ENCODE measurements at regions not wholly inside any gene's neighbourhood (a gene's known extent, or its start where the extent isn't known, plus 50 kb on each side); places are given as distances from the start of the nearest gene placed in this dataset.

DNA sequence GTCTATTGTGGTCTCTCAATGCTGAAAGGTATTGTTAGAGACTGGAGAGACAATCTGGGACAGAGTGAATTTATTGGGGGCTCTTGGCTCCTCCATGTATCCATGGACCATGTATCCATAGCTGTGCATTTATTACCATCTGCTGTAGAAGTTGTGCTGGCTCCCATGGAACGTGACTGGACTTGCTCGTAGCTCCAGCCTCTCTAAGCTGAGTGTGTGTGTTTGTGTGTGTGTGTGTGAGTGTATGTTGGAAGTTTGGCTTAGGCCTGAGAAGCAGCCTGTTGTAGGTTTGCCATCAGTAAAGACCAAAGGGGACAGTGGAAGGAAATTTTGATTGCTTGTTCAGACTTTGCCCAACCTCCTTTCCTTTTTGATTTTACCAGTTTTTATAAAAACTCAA is 105.7 kb upstream of the USP24 start:
- Histone ChIP-seq H4K20me1 (ENCODE audit: control insufficient read depth, insufficient read depth) (no peaks in the 10 kb centered on the region), H3K27ac (ENCODE audit: control insufficient read depth, insufficient read depth) (no peak overlapping the region), H3K27me3 (replicated peaks in 1 of 2; ENCODE audit: control insufficient read depth in 2 of 2, insufficient read depth in 2 of 2, low read length in 1 of 2) (no peaks in the 10 kb centered on the region; a peak in 1 of 4 replicates), H3K9me3 (replicated peaks; ENCODE audit: control insufficient read depth, insufficient read depth, low read length) (no peaks in the 10 kb centered on the region), H3K4me1 (ENCODE audit: control insufficient read depth, insufficient read depth, low read length) (no peaks in the 10 kb centered on the region), H3K36me3 (ENCODE audit: control insufficient read depth in 2 of 2, insufficient read depth in 2 of 2, low read length in 1 of 2) (no peaks in the 10 kb centered on the region), H2AFZ (ENCODE audit: control insufficient read depth, low read depth, low read length) (no peak overlapping the region), H3K9ac (ENCODE audit: control insufficient read depth, insufficient read depth, low read length) (no peak overlapping the region), H3K4me3 (no peak overlapping the region), H3K79me2 (ENCODE audit: control insufficient read depth, insufficient read depth, low read length) (no peaks in the 10 kb centered on the region), H3K4me2 (ENCODE audit: control insufficient read depth, insufficient read depth) (no peak overlapping the region)
- POLR2A ChIA-PET, result interaction anchor here (0.5 kb wide), 1 partner anchor 32 kb away, joined by 6 read pairs; no protein-coding TSS in a partner anchor
- SMC1A ChIA-PET (ENCODE audit: uncharacterized antibody, unreplicated experiment), result interaction anchor here (1.1 to 1.5 kb wide), 2 partner anchors 15 to 36 kb away, joined by 3 to 5 read pairs; no protein-coding TSS in a partner anchor
- intact Hi-C loops (cut with micrococcal nuclease; ENCODE audit: unreplicated experiment), result no loop called here
- no TSS peak for BruUV-seq (replicated peaks)
- no peak for TF ChIP-seq GABPA (IDR thresholded peaks at IDR 0.05; ENCODE audit: low read depth)
- no peak for TF ChIP-seq TAF1 (IDR thresholded peaks at IDR 0.05; ENCODE audit: borderline replicate concordance, low read depth, low read length)
- no peak for TF ChIP-seq BMI1 (IDR thresholded peaks at IDR 0.05; ENCODE audit: borderline replicate concordance)
- no peak for TF ChIP-seq ZBED1 (IDR thresholded peaks at IDR 0.05; ENCODE audit: borderline replicate concordance)
- DNase-seq (ENCODE audit: low read depth, low spot score), result no peak
- 28% methylated on average over 2 of the region's 2 CpGs for WGBS (ENCODE audit: insufficient coverage, insufficient replicate concordance, low lambda C conversion rate, missing lambda C conversion rate)
- no peak for ATAC-seq
- no peak for FAIRE-seq
- CTCF ChIA-PET, result interaction anchor here (0.8 kb wide), 1 partner anchor 17 kb away, joined by 6 read pairs; no protein-coding TSS in a partner anchor
- RAD21 ChIA-PET (ENCODE audit: unreplicated experiment), result no interaction called here
- in situ Hi-C loops (cut with MboI), result no loop called here

GRCh38 chr1:55318116-55318817 is 103.1 kb upstream of the USP24 start:
- Histone ChIP-seq H3K27me3 (replicated peaks in 1 of 2; ENCODE audit: control insufficient read depth in 2 of 2, insufficient read depth in 2 of 2, low read length in 1 of 2) (no peaks in the 10 kb centered on the region; a peak in 1 of 4 replicates), H3K79me2 (ENCODE audit: control insufficient read depth, insufficient read depth, low read length) (no peaks in the 10 kb centered on the region), H2AFZ (ENCODE audit: control insufficient read depth, low read depth, low read length) (no peak overlapping the region), H3K27ac (ENCODE audit: control insufficient read depth, insufficient read depth) (no peak overlapping the region), H4K20me1 (ENCODE audit: control insufficient read depth, insufficient read depth) (no peaks in the 10 kb centered on the region), H3K4me1 (ENCODE audit: control insufficient read depth, insufficient read depth, low read length) (no peaks in the 10 kb centered on the region), H3K36me3 (ENCODE audit: control insufficient read depth in 2 of 2, insufficient read depth in 2 of 2, low read length in 1 of 2) (no peaks in the 10 kb centered on the region), H3K4me2 (ENCODE audit: control insufficient read depth, insufficient read depth) (no peak overlapping the region), H3K9ac (ENCODE audit: control insufficient read depth, insufficient read depth, low read length) (no peak overlapping the region), H3K4me3 (no peak overlapping the region), H3K9me3 (replicated peaks; ENCODE audit: control insufficient read depth, insufficient read depth, low read length) (no peaks in the 10 kb centered on the region)
- in situ Hi-C loops (cut with MboI) (no loop called here), intact Hi-C loops (cut with micrococcal nuclease; ENCODE audit: unreplicated experiment) (no loop called here)
- no TSS peak for BruUV-seq (replicated peaks)
- ChIA-PET RAD21 (ENCODE audit: unreplicated experiment) (interaction anchor here (1.1 kb wide), 1 partner anchor 19 kb away, joined by 4 read pairs; no protein-coding TSS in a partner anchor), POLR2A (no interaction called here), SMC1A (ENCODE audit: uncharacterized antibody, unreplicated experiment) (interaction anchor here (1.0 to 1.2 kb wide), 2 partner anchors 9 to 146 kb away, joined by 3 to 4 read pairs; no protein-coding TSS in a partner anchor), CTCF (interaction anchor here (4.9 kb wide), 1 partner anchor 19 kb away, joined by 22 read pairs; no protein-coding TSS in a partner anchor)
- DNase-seq (ENCODE audit: low read depth, low spot score) (no peak), ATAC-seq (peak; percentile 64), FAIRE-seq (no peak)
- 20% methylated on average over 6 of the region's 6 CpGs for WGBS (ENCODE audit: insufficient coverage, insufficient replicate concordance, low lambda C conversion rate, missing lambda C conversion rate)
- TF ChIP-seq CBX3 (IDR thresholded peaks at IDR 0.05; ENCODE audit: borderline replicate concordance, low read depth) (no peak), SP1 (IDR thresholded peaks at IDR 0.05; ENCODE audit: low read depth, low read length) (no peak), SPI1 (IDR thresholded peaks at IDR 0.05; ENCODE audit: borderline replicate concordance, insufficient read depth, low read depth, low read length) (peak; percentile 37; the same call in 1 of the 2 replicates)
